ENCODE measurements at regions not wholly inside any gene's neighbourhood (a gene's known extent, or its start where the extent isn't known, plus 50 kb on each side); places are given as distances from the start of the nearest gene placed in this dataset.

GRCh38 chr12:127162902-127163301 is 1104.1 kb upstream of the TMEM132C start:
- H4K20me1 ChIP-seq (ENCODE audit: insufficient read depth) = no peaks in the 10 kb centered on the region
- no peak overlapping the region for H3K4me3 ChIP-seq (ENCODE audit: low read length)
- H3K9me3 ChIP-seq (ENCODE audit: low read length) = no peaks in the 10 kb centered on the region
- H3K27me3 ChIP-seq (ENCODE audit: insufficient read depth, low read depth, low read length) = no peaks in the 10 kb centered on the region
- no peak overlapping the region for H3K27ac ChIP-seq (ENCODE audit: low read length)
- no peaks in the 10 kb centered on the region for H3F3A ChIP-seq (ENCODE audit: insufficient read depth, low read length, poor library complexity, severe bottlenecking)
- no peaks in the 10 kb centered on the region for H3K36me3 ChIP-seq (ENCODE audit: insufficient read depth, low read length)
- TF ChIP-seq SMC3 (conservative IDR thresholded peaks at IDR 0.05; ENCODE audit: poor library complexity) (no peak), CTCF (IDR thresholded peaks at IDR 0.05; ENCODE audit: poor library complexity, severe bottlenecking) (no peak), RAD21 (conservative IDR thresholded peaks at IDR 0.05) (no peak), TAF1 (IDR thresholded peaks at IDR 0.05; ENCODE audit: low read depth) (no peak), EP300 (conservative IDR thresholded peaks at IDR 0.05; ENCODE audit: poor library complexity, severe bottlenecking) (no peak), MXI1 (conservative IDR thresholded peaks at IDR 0.05; ENCODE audit: poor library complexity, severe bottlenecking) (no peak), EZH2 (IDR thresholded peaks at IDR 0.05; ENCODE audit: borderline replicate concordance, insufficient read depth, low read length, poor library complexity, severe bottlenecking) (no peak), POLR2AphosphoS5 (IDR thresholded peaks at IDR 0.05) (no peak), REST (IDR thresholded peaks at IDR 0.05; ENCODE audit: borderline replicate concordance) (no peak)
- no peak overlapping the region for H3K9ac ChIP-seq (ENCODE audit: low read length)
- no peaks in the 10 kb centered on the region for H3K9me2 ChIP-seq (ENCODE audit: insufficient read depth, low read length)
- no peak overlapping the region for H3K4me2 ChIP-seq (ENCODE audit: low read length)
- no peaks in the 10 kb centered on the region for H3K79me2 ChIP-seq (replicated peaks; ENCODE audit: insufficient read depth, low read length)
- H2AFZ ChIP-seq (ENCODE audit: low read depth, low read length) = no peak overlapping the region

DNA sequence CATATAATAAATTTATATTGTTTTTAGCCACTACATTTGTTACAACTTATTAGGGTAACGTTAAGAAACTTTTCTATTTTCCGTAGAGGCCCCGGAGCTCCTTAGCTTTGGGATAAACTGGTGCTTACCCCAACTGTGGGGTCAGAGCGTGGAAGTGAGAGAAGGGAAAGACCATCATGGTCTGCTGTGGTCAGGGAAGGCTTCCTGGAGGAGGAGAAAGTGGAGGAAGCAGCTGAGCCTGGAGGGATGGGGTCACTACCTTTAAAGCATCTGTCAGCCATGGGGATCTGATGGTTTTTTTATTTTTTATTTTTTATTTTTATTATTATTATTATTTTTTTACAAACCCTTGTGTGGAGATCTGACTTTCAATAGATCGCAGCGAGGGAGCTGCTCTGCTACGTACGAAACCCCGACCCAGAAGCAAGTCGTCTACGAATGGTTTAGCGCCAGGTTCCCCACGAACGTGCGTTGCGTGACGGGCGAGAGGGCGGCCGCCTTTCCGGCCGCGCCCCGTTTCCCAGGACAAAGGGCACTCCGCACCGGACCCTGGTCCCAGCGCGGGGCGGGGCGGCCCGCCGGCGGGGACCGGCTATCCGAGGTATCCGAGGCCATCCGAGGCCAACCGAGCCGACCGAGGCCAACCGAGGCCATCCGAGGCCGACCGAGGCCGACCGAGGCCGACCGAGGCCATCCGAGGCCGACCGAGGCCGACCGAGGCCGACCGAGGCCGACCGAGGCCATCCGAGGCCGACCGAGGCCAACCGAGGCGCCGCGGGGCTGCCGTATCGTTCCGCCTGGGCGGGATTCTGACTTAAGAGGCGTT is 1101.2 kb upstream of the TMEM132C start:
- Histone ChIP-seq H2AFZ (ENCODE audit: low read depth, low read length) (no peak overlapping the region), H3K27ac (ENCODE audit: low read length) (peak overlapping the region; percentile 67), H3K79me2 (replicated peaks; ENCODE audit: insufficient read depth, low read length) (no peaks in the 10 kb centered on the region), H3K27me3 (ENCODE audit: insufficient read depth, low read depth, low read length) (no peaks in the 10 kb centered on the region), H3K4me3 (ENCODE audit: low read length) (peak overlapping the region; percentile 66), H3K9me3 (ENCODE audit: low read length) (no peaks in the 10 kb centered on the region), H4K20me1 (ENCODE audit: insufficient read depth) (no peaks in the 10 kb centered on the region), H3K9ac (ENCODE audit: low read length) (peak overlapping the region; percentile 79), H3F3A (ENCODE audit: insufficient read depth, low read length, poor library complexity, severe bottlenecking) (no peaks in the 10 kb centered on the region), H3K9me2 (ENCODE audit: insufficient read depth, low read length) (no peaks in the 10 kb centered on the region), H3K36me3 (ENCODE audit: insufficient read depth, low read length) (no peaks in the 10 kb centered on the region), H3K4me2 (ENCODE audit: low read length) (peak overlapping the region; percentile 78)
- TF ChIP-seq RAD21 (conservative IDR thresholded peaks at IDR 0.05) = peak; percentile 53
- no peak for TF ChIP-seq MXI1 (conservative IDR thresholded peaks at IDR 0.05; ENCODE audit: poor library complexity, severe bottlenecking)
- TF ChIP-seq SMC3 (conservative IDR thresholded peaks at IDR 0.05; ENCODE audit: poor library complexity) = no peak
- peak; percentile 36 for TF ChIP-seq POLR2AphosphoS5 (IDR thresholded peaks at IDR 0.05)
- no peak for TF ChIP-seq EZH2 (IDR thresholded peaks at IDR 0.05; ENCODE audit: borderline replicate concordance, insufficient read depth, low read length, poor library complexity, severe bottlenecking)
- no peak for TF ChIP-seq TAF1 (IDR thresholded peaks at IDR 0.05; ENCODE audit: low read depth)
- TF ChIP-seq CTCF (IDR thresholded peaks at IDR 0.05; ENCODE audit: poor library complexity, severe bottlenecking) = no peak
- peak; percentile 11 for TF ChIP-seq EP300 (conservative IDR thresholded peaks at IDR 0.05; ENCODE audit: poor library complexity, severe bottlenecking)
- TF ChIP-seq REST (IDR thresholded peaks at IDR 0.05; ENCODE audit: borderline replicate concordance) = no peak
